ENCODE measurements at regions not wholly inside any gene's neighbourhood (a gene's known extent, or its start where the extent isn't known, plus 50 kb on each side); places are given as distances from the start of the nearest gene placed in this dataset.

- H3K36me3 ChIP-seq (ENCODE audit: insufficient read depth, low read length): no peaks in the 10 kb centered on the region
- H3K4me3 ChIP-seq (ENCODE audit: low read depth, low read length, poor library complexity, severe bottlenecking): no peak overlapping the region
- no peaks in the 10 kb centered on the region for H3K27me3 ChIP-seq (ENCODE audit: insufficient read depth, low read length)
- H4K20me1 ChIP-seq (ENCODE audit: insufficient read depth, low read length): no peaks in the 10 kb centered on the region
- H2AFZ ChIP-seq (ENCODE audit: low read length): no peak overlapping the region
- no peaks in the 10 kb centered on the region for H3K79me2 ChIP-seq (ENCODE audit: insufficient read depth, low read length)
- H3K27ac ChIP-seq (ENCODE audit: low read depth, low read length, poor library complexity, severe bottlenecking): no peak overlapping the region
- H3F3A ChIP-seq (ENCODE audit: insufficient read depth, low read length): no peaks in the 10 kb centered on the region
- no peak overlapping the region for H3K4me2 ChIP-seq (ENCODE audit: low read length)
- no peaks in the 10 kb centered on the region for H3K9me2 ChIP-seq (ENCODE audit: low read depth, low read length)
- no peak for TF ChIP-seq EZH2 (IDR thresholded peaks at IDR 0.05; ENCODE audit: borderline replicate concordance, low read length)
- no peak for TF ChIP-seq CTCF (IDR thresholded peaks at IDR 0.05; ENCODE audit: low read length)
- no peaks in the 10 kb centered on the region for H3K9me3 ChIP-seq (ENCODE audit: low read length)
- H3K4me1 ChIP-seq (ENCODE audit: insufficient read depth, low read length, severe bottlenecking): no peaks in the 10 kb centered on the region
- no peak overlapping the region for H3K9ac ChIP-seq (ENCODE audit: low read length)
Observed at GRCh38 chr4:135949931-135950330, 1582.4 kb downstream of the PCDH18 start.

GRCh38 chr4:135948797-135949196 lies 1583.5 kb downstream of the PCDH18 start:
- no peaks in the 10 kb centered on the region for H3K9me2 ChIP-seq (ENCODE audit: low read depth, low read length)
- TF ChIP-seq EZH2 (IDR thresholded peaks at IDR 0.05; ENCODE audit: borderline replicate concordance, low read length): no peak
- no peak for TF ChIP-seq CTCF (IDR thresholded peaks at IDR 0.05; ENCODE audit: low read length)

GRCh38 chr4:135941671-135942070 lies 1590.6 kb downstream of the PCDH18 start:
- no peak overlapping the region for H3K4me2 ChIP-seq (ENCODE audit: low read length)
- no peak overlapping the region for H3K4me3 ChIP-seq (ENCODE audit: low read depth, low read length, poor library complexity, severe bottlenecking)
- no peaks in the 10 kb centered on the region for H3F3A ChIP-seq (ENCODE audit: insufficient read depth, low read length)
- H3K4me1 ChIP-seq (ENCODE audit: insufficient read depth, low read length, severe bottlenecking): no peaks in the 10 kb centered on the region
- H3K27me3 ChIP-seq (ENCODE audit: insufficient read depth, low read length): no peaks in the 10 kb centered on the region
- H3K36me3 ChIP-seq (ENCODE audit: insufficient read depth, low read length): no peaks in the 10 kb centered on the region
- H3K9ac ChIP-seq (ENCODE audit: low read length): no peak overlapping the region
- H4K20me1 ChIP-seq (ENCODE audit: insufficient read depth, low read length): no peaks in the 10 kb centered on the region
- H3K27ac ChIP-seq (ENCODE audit: low read depth, low read length, poor library complexity, severe bottlenecking): no peak overlapping the region
- no peaks in the 10 kb centered on the region for H3K9me2 ChIP-seq (ENCODE audit: low read depth, low read length)
- H2AFZ ChIP-seq (ENCODE audit: low read length): no peak overlapping the region
- TF ChIP-seq EZH2 (IDR thresholded peaks at IDR 0.05; ENCODE audit: borderline replicate concordance, low read length): no peak
- no peak for TF ChIP-seq CTCF (IDR thresholded peaks at IDR 0.05; ENCODE audit: low read length)
- H3K79me2 ChIP-seq (ENCODE audit: insufficient read depth, low read length): no peaks in the 10 kb centered on the region
- H3K9me3 ChIP-seq (ENCODE audit: low read length): no peaks in the 10 kb centered on the region

More at GRCh38 chr4:135948797-135949196, 1583.5 kb downstream of the PCDH18 start:
- Histone ChIP-seq H3K79me2 (ENCODE audit: insufficient read depth, low read length) (no peaks in the 10 kb centered on the region), H3K27ac (ENCODE audit: low read depth, low read length, poor library complexity, severe bottlenecking) (no peak overlapping the region), H3K9me3 (ENCODE audit: low read length) (no peaks in the 10 kb centered on the region), H2AFZ (ENCODE audit: low read length) (no peak overlapping the region), H3K4me2 (ENCODE audit: low read length) (no peak overlapping the region), H3K4me3 (ENCODE audit: low read depth, low read length, poor library complexity, severe bottlenecking) (no peak overlapping the region), H3K27me3 (ENCODE audit: insufficient read depth, low read length) (no peaks in the 10 kb centered on the region), H4K20me1 (ENCODE audit: insufficient read depth, low read length) (no peaks in the 10 kb centered on the region), H3K36me3 (ENCODE audit: insufficient read depth, low read length) (no peaks in the 10 kb centered on the region), H3F3A (ENCODE audit: insufficient read depth, low read length) (no peaks in the 10 kb centered on the region), H3K4me1 (ENCODE audit: insufficient read depth, low read length, severe bottlenecking) (no peaks in the 10 kb centered on the region), H3K9ac (ENCODE audit: low read length) (no peak overlapping the region)

Data from OCI-LY1 (cell line).